SK-N-SH treated with all-trans-retinoic acid at 6 μM for 48 hours (cell line): ENCODE measurements at regions not wholly inside any gene's neighbourhood (a gene's known extent, or its start where the extent isn't known, plus 50 kb on each side); places are given as distances from the start of the nearest gene placed in this dataset.

Experiments
- ATAC-seq: fragments of 200-7000 bp; cut with Tn5 transposase; 3 replicates; pipeline ENCODE4 v1.9.1; 2020; ENCODE audit warnings: mild to moderate bottlenecking, moderate library complexity
- ARNTL ChIP-seq: fragments of 450-650 bp; formaldehyde crosslinking; IDR thresholded peaks from 2 replicates; pipeline ENCODE4 v1.5.0; 2020; ENCODE audit warnings: low read depth, mild to moderate bottlenecking, moderate library complexity, borderline replicate concordance
- BACH2 ChIP-seq: fragments of 250-450 bp; sonication (Bioruptor Pico); IDR thresholded peaks from 2 replicates; pipeline ENCODE4 v1.9.0; 2021; ENCODE audit warnings: mild to moderate bottlenecking, borderline replicate concordance
- CSDC2 ChIP-seq: fragments of 250-450 bp; sonication (Bioruptor Pico); IDR thresholded peaks from 2 replicates; pipeline ENCODE4 v1.5.0; 2020; ENCODE audit warnings: mild to moderate bottlenecking, moderate library complexity
- ESRRG ChIP-seq: fragments of 250-450 bp; sonication (Bioruptor Pico); IDR thresholded peaks from 2 replicates; pipeline ENCODE4 v1.6.1; 2021; ENCODE audit warnings: mild to moderate bottlenecking
- GLIS3 ChIP-seq: fragments of 250-450 bp; sonication (Bioruptor Pico); IDR thresholded peaks from 2 replicates; pipeline ENCODE4 v1.5.0; 2020; ENCODE audit warnings: mild to moderate bottlenecking, moderate library complexity
- ISL1 ChIP-seq: fragments of 250-450 bp; sonication (Bioruptor Pico); IDR thresholded peaks from 2 replicates; pipeline ENCODE4 v2.1.2; 2022; ENCODE audit warnings: mild to moderate bottlenecking, moderate library complexity
- OSR1 ChIP-seq: fragments of 250-450 bp; sonication (Bioruptor Pico); IDR thresholded peaks from 2 replicates; pipeline ENCODE4 v1.8.0; 2022; ENCODE audit warnings: moderate library complexity, mild to moderate bottlenecking, inconsistent platforms
- POU6F1 ChIP-seq: fragments of 250-450 bp; sonication (Bioruptor Pico); IDR thresholded peaks from 2 replicates; pipeline ENCODE4 v1.8.0; 2021; ENCODE audit warnings: low read depth, mild to moderate bottlenecking, moderate library complexity, borderline replicate concordance
- SNAI2 ChIP-seq: fragments of 250-450 bp; sonication (Bioruptor Pico); IDR thresholded peaks from 2 replicates; pipeline ENCODE4 v1.5.0; 2020; ENCODE audit warnings: mild to moderate bottlenecking, moderate library complexity
- TCF4 ChIP-seq: fragments of 250-450 bp; sonication (Bioruptor Pico); IDR thresholded peaks from 2 replicates; pipeline ENCODE4 v1.8.0; 2021; ENCODE audit warnings: mild to moderate bottlenecking, moderate library complexity, borderline replicate concordance
- TOX ChIP-seq: fragments of 250-450 bp; sonication (Bioruptor Pico); IDR thresholded peaks from 2 replicates; pipeline ENCODE4 v1.8.0; 2021; ENCODE audit warnings: mild to moderate bottlenecking, moderate library complexity, borderline replicate concordance
- ZC3H10 ChIP-seq: fragments of 250-450 bp; sonication (Bioruptor Pico); IDR thresholded peaks from 2 replicates; pipeline ENCODE4 v1.5.1; 2021; ENCODE audit warnings: mild to moderate bottlenecking, moderate library complexity
- ZFP3 ChIP-seq: fragments of 250-450 bp; sonication (Bioruptor Pico); IDR thresholded peaks from 2 replicates; pipeline ENCODE4 v1.5.0; 2020; ENCODE audit warnings: mild to moderate bottlenecking, moderate library complexity
- ZNF565 ChIP-seq: fragments of 450-650 bp; formaldehyde crosslinking; conservative IDR thresholded peaks from 2 replicates; pipeline ENCODE4 v1.5.0; 2020; ENCODE audit warnings: low read depth, mild to moderate bottlenecking, moderate library complexity
- ZNF70 ChIP-seq: fragments of 450-650 bp; formaldehyde crosslinking; IDR thresholded peaks from 2 replicates; pipeline ENCODE4 v1.5.0; 2020; ENCODE audit warnings: mild to moderate bottlenecking, moderate library complexity
- ZNF8 ChIP-seq: fragments of 450-650 bp; formaldehyde crosslinking; IDR thresholded peaks from 2 replicates; pipeline ENCODE4 v1.5.0; 2020; ENCODE audit warnings: mild to moderate bottlenecking, moderate library complexity
- TF ChIP-seq, protein P1 (sequence below): fragments of 250-450 bp; sonication (Bioruptor Pico); IDR thresholded peaks from 2 replicates; pipeline ENCODE4 v1.5.1; 2020; ENCODE audit warnings: low read depth, mild to moderate bottlenecking, moderate library complexity
- TF ChIP-seq, protein P2 (sequence below): fragments of 250-450 bp; sonication (Bioruptor Pico); IDR thresholded peaks from 2 replicates; pipeline ENCODE4 v1.5.0; 2020; ENCODE audit warnings: mild to moderate bottlenecking, moderate library complexity
- TF ChIP-seq, protein P3 (sequence below): fragments of 250-450 bp; sonication (Bioruptor Pico); IDR thresholded peaks from 2 replicates; pipeline ENCODE4 v1.8.0; 2020; ENCODE audit warnings: mild to moderate bottlenecking, moderate library complexity, borderline replicate concordance
- TF ChIP-seq, protein P4 (sequence below): fragments of 250-450 bp; sonication (Bioruptor Pico); IDR thresholded peaks from 2 replicates; pipeline ENCODE4 v1.5.1; 2021; ENCODE audit warnings: mild to moderate bottlenecking, moderate library complexity

DNA sequence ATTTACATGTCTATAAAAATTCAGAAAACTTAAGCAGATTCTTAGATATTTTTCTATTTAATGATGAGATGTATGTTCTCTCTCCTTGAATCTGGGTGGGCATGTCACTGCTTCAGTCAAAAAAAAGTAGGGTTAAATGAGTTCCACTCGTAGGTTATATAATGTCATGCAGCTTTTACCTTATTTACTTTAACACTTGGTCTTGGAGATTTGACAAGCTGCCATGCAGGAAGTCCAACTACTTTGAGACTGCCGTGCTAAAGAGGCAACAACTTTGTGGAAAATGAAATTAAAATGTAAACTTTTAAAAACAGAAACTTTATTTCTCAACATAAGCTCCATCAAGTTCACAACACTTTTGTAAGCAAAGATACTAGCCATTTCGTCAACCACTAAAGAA, 1336.0 kb upstream of the CDH8 start:
- no peak for ATAC-seq
- TF ChIP-seq BACH2 (CRISPR knock-in tag) (no peak), ARNTL (no peak), ZNF565 (CRISPR knock-in tag) (no peak), ZNF8 (CRISPR knock-in tag) (no peak)
- TF ChIP-seq, protein P1, sequence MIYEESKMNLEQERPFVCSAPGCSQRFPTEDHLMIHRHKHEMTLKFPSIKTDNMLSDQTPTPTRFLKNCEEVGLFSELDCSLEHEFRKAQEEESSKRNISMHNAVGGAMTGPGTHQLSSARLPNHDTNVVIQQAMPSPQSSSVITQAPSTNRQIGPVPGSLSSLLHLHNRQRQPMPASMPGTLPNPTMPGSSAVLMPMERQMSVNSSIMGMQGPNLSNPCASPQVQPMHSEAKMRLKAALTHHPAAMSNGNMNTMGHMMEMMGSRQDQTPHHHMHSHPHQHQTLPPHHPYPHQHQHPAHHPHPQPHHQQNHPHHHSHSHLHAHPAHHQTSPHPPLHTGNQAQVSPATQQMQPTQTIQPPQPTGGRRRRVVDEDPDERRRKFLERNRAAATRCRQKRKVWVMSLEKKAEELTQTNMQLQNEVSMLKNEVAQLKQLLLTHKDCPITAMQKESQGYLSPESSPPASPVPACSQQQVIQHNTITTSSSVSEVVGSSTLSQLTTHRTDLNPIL (CRISPR knock-in tag) = no peak

DNA sequence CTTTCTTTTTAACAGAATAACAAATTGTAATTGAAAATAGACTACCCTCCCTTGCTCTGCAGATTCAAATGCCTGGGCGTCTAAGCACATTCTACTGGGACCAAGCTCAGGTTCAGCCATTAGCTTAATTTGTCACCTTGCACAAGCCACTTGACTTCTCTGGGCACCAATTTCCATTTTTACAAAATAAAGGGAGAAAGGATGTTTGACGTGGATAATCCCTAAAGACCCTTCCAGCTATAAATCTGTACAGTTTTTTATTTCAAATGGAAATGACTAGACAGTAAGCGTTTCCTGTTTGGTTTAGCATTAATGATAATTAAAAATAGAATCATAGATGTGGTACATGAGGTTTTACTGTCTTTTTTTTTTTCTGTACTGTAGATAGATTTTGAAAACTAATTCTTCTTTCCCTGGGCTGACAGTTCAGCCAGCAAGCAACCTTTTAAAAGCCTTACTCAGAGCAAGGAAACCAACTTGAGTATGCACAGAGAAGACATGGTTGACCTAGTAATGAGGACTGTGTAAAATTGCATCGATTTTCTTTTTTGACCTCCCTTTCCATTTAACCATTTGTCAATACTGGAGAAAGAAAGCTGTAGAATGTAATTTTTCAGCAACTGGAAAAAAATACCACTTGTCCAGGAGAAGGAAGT, 1329.5 kb upstream of the CDH8 start:
- TF ChIP-seq ZC3H10 (no peak), ARNTL (no peak), OSR1 (CRISPR knock-in tag) (no peak), ESRRG (CRISPR knock-in tag) (no peak), ZNF8 (CRISPR knock-in tag) (no peak), ZNF70 (CRISPR knock-in tag) (no peak), BACH2 (CRISPR knock-in tag) (no peak), CSDC2 (CRISPR knock-in tag) (no peak), ZFP3 (CRISPR knock-in tag) (no peak), TOX (CRISPR knock-in tag) (no peak), TCF4 (CRISPR knock-in tag) (no peak)
- TF ChIP-seq, protein P2, sequence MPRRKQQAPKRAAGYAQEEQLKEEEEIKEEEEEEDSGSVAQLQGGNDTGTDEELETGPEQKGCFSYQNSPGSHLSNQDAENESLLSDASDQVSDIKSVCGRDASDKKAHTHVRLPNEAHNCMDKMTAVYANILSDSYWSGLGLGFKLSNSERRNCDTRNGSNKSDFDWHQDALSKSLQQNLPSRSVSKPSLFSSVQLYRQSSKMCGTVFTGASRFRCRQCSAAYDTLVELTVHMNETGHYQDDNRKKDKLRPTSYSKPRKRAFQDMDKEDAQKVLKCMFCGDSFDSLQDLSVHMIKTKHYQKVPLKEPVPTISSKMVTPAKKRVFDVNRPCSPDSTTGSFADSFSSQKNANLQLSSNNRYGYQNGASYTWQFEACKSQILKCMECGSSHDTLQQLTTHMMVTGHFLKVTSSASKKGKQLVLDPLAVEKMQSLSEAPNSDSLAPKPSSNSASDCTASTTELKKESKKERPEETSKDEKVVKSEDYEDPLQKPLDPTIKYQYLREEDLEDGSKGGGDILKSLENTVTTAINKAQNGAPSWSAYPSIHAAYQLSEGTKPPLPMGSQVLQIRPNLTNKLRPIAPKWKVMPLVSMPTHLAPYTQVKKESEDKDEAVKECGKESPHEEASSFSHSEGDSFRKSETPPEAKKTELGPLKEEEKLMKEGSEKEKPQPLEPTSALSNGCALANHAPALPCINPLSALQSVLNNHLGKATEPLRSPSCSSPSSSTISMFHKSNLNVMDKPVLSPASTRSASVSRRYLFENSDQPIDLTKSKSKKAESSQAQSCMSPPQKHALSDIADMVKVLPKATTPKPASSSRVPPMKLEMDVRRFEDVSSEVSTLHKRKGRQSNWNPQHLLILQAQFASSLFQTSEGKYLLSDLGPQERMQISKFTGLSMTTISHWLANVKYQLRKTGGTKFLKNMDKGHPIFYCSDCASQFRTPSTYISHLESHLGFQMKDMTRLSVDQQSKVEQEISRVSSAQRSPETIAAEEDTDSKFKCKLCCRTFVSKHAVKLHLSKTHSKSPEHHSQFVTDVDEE (CRISPR knock-in tag) = no peak
- TF ChIP-seq, protein P3, sequence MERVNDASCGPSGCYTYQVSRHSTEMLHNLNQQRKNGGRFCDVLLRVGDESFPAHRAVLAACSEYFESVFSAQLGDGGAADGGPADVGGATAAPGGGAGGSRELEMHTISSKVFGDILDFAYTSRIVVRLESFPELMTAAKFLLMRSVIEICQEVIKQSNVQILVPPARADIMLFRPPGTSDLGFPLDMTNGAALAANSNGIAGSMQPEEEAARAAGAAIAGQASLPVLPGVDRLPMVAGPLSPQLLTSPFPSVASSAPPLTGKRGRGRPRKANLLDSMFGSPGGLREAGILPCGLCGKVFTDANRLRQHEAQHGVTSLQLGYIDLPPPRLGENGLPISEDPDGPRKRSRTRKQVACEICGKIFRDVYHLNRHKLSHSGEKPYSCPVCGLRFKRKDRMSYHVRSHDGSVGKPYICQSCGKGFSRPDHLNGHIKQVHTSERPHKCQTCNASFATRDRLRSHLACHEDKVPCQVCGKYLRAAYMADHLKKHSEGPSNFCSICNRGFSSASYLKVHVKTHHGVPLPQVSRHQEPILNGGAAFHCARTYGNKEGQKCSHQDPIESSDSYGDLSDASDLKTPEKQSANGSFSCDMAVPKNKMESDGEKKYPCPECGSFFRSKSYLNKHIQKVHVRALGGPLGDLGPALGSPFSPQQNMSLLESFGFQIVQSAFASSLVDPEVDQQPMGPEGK (CRISPR knock-in tag) = no peak
- ATAC-seq = no peak

DNA sequence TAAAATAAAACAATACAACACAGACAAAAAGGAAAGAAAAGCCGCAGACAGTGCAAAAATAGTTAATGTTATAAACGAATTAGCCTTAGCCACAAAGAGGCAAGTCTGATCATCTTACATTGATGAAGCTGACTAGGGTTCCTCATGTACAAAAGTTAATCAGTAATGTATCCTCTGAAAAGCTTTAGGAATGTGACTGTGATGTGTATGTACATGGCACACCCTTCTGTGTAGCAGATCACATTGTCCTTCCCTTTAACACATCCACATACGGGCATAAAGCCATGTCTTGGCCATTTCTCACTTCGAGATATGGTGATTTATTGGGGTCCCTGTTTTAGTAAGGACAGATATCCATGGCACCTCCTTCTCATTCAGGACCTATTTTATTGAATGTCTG, 1327.5 kb upstream of the CDH8 start:
- TF ChIP-seq SNAI2 (CRISPR knock-in tag) = no peak
- TF ChIP-seq ARNTL = no peak
- no peak for TF ChIP-seq BACH2 (CRISPR knock-in tag)
- TF ChIP-seq TCF4 (CRISPR knock-in tag) = no peak
- TF ChIP-seq, protein P4, sequence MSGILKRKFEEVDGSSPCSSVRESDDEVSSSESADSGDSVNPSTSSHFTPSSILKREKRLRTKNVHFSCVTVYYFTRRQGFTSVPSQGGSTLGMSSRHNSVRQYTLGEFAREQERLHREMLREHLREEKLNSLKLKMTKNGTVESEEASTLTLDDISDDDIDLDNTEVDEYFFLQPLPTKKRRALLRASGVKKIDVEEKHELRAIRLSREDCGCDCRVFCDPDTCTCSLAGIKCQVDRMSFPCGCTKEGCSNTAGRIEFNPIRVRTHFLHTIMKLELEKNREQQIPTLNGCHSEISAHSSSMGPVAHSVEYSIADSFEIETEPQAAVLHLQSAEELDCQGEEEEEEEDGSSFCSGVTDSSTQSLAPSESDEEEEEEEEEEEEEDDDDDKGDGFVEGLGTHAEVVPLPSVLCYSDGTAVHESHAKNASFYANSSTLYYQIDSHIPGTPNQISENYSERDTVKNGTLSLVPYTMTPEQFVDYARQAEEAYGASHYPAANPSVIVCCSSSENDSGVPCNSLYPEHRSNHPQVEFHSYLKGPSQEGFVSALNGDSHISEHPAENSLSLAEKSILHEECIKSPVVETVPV = no peak
- TF ChIP-seq ISL1 (CRISPR knock-in tag) = no peak
- no peak for TF ChIP-seq ZFP3 (CRISPR knock-in tag)
- no peak for TF ChIP-seq POU6F1 (CRISPR knock-in tag)
- TF ChIP-seq OSR1 (CRISPR knock-in tag) = no peak
- no peak for TF ChIP-seq GLIS3 (CRISPR knock-in tag)
- TF ChIP-seq, protein P2 (CRISPR knock-in tag) = no peak
- TF ChIP-seq ESRRG (CRISPR knock-in tag) = no peak
- TF ChIP-seq, protein P3 (CRISPR knock-in tag) = no peak
- TF ChIP-seq ZNF565 (CRISPR knock-in tag) = no peak
- TF ChIP-seq, protein P1 (CRISPR knock-in tag) = no peak
- TF ChIP-seq ZC3H10 = no peak
- TF ChIP-seq TOX (CRISPR knock-in tag) = no peak
- ATAC-seq = no peak
